Osteocyte (in vitro differentiated cells): ENCODE measurements at regions not wholly inside any gene's neighbourhood (a gene's known extent, or its start where the extent isn't known, plus 50 kb on each side); places are given as distances from the start of the nearest gene placed in this dataset.
"Not testable (repeated sequence)": the region's sequence is repeated elsewhere in the genome, so short reads cannot be mapped to it uniquely, and the experiment has no call there.

Experiments
- DNase-seq: peaks from one replicate; pipeline ENCODE4 v3.0.0; 2021; ENCODE audit warnings: mixed read lengths; ENCODE audit not compliant: unreplicated experiment; ENCODE audit errors: extremely low spot score
- H3K27ac Mint-ChIP-seq: one replicate; pipeline ENCODE4 v1.8.0; 2021; ENCODE audit warnings: mild to moderate bottlenecking, mixed read lengths; ENCODE audit not compliant: unreplicated experiment
- H3K27me3 Mint-ChIP-seq: one replicate; pipeline ENCODE4 v1.8.0; 2021; ENCODE audit warnings: mixed read lengths; ENCODE audit not compliant: unreplicated experiment
- H3K36me3 Mint-ChIP-seq: one replicate; pipeline ENCODE4 v1.8.0; 2021; ENCODE audit warnings: mixed read lengths; ENCODE audit not compliant: unreplicated experiment
- H3K4me1 Mint-ChIP-seq: one replicate; pipeline ENCODE4 v1.8.0; 2021; ENCODE audit warnings: mixed read lengths; ENCODE audit not compliant: unreplicated experiment
- H3K4me3 Mint-ChIP-seq: one replicate; pipeline ENCODE4 v1.8.0; 2021; ENCODE audit warnings: mild to moderate bottlenecking, moderate library complexity, mixed read lengths; ENCODE audit not compliant: unreplicated experiment
- H3K9me3 Mint-ChIP-seq: one replicate; pipeline ENCODE4 v1.8.0; 2021; ENCODE audit warnings: mixed read lengths; ENCODE audit not compliant: unreplicated experiment
- TF ChIP-seq, protein P1 (sequence below): fragments of 200-600 bp; sonication (generic); IDR thresholded peaks from 2 replicates; pipeline ENCODE4 v1.5.0; 2021; ENCODE audit warnings: antibody characterized with exemption, mild to moderate bottlenecking, moderate library complexity

DNA sequence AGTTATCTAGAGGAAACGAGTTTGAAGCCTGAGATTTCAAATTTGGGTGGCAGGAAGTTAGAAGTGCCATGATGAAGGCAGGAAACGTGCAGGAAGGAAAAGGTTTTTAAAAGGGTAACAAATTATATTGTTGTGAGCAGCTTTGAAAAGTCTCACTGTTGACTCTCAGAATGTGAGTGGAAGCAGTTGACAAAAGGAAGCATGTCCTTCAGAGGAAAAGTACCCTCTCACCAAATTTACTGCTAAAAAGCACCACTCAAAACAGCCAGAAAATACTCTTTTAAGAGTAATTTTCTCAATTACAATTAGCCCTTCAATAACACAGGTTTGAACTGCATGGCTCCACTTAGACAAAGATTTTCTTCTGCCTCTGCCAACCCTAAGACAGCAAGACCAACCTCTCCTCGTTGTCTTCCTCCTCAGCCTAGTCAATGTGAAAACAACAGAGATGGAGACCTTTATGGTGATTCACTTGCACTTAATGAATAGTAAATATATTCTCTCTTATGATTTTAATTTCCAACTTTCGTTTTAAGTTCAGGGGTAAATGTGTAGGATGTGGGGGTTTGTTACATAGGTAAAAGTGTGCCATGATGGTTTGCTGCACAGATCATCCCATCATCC lies 117.1 kb upstream of the LIPC start:
- Mint-ChIP-seq H3K4me3 (no peak overlapping the region), H3K36me3 (no peaks in the 10 kb centered on the region), H3K27ac (no peak overlapping the region), H3K4me1 (peaks cover 3% of the 10 kb centered on the region), H3K27me3 (peaks cover 6% of the 10 kb centered on the region), H3K9me3 (no peaks in the 10 kb centered on the region)
- TF ChIP-seq, protein P1, sequence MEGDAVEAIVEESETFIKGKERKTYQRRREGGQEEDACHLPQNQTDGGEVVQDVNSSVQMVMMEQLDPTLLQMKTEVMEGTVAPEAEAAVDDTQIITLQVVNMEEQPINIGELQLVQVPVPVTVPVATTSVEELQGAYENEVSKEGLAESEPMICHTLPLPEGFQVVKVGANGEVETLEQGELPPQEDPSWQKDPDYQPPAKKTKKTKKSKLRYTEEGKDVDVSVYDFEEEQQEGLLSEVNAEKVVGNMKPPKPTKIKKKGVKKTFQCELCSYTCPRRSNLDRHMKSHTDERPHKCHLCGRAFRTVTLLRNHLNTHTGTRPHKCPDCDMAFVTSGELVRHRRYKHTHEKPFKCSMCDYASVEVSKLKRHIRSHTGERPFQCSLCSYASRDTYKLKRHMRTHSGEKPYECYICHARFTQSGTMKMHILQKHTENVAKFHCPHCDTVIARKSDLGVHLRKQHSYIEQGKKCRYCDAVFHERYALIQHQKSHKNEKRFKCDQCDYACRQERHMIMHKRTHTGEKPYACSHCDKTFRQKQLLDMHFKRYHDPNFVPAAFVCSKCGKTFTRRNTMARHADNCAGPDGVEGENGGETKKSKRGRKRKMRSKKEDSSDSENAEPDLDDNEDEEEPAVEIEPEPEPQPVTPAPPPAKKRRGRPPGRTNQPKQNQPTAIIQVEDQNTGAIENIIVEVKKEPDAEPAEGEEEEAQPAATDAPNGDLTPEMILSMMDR = no peak
- no peak for DNase-seq

DNA sequence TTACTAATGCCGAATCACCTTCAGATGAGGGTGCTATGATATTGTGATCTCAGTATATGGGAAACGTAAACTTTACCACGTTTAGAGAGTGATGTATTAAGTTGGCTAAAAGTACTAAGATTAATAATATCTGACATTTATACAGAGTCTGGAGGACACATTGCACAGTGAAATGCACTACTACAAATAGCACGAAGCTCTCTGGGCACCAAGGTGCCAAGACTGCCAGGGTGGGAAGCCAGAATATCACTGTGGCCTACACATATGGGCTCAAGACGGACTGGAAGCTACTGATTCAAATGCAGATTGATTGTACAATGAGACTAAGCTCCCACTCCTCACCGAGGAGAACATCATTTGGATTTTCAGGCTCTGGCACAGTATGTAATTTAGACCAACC lies 113.3 kb upstream of the LIPC start:
- no peak overlapping the region for H3K4me3 Mint-ChIP-seq
- H3K36me3 Mint-ChIP-seq = no peaks in the 10 kb centered on the region
- H3K27me3 Mint-ChIP-seq = no peaks in the 10 kb centered on the region
- no peak for DNase-seq
- TF ChIP-seq, protein P1 = no peak
- H3K4me1 Mint-ChIP-seq = peaks cover 3% of the 10 kb centered on the region
- H3K27ac Mint-ChIP-seq = no peak overlapping the region
- H3K9me3 Mint-ChIP-seq = peaks cover 6% of the 10 kb centered on the region

DNA sequence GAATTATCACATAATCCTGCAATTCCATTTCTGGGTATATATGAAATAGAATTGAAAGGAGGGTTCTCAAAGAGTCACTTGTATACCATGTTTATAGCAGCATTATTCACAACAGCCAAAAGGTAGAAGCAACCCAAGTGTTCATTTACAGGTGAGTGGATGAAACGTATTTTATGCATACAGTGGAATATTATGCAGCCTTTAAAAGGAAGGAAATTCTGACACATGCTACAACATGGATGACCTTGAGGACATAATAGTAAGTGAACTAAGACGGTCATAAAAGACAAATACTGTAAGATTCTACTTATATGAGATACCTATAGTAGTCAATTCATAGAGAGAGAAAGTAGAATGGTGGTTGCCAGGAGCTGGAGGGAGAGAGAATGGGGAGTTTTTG lies 110.8 kb upstream of the LIPC start:
- Mint-ChIP-seq H3K36me3 (no peaks in the 10 kb centered on the region), H3K4me3 (no peak overlapping the region), H3K27me3 (peaks cover 18% of the 10 kb centered on the region)

DNA sequence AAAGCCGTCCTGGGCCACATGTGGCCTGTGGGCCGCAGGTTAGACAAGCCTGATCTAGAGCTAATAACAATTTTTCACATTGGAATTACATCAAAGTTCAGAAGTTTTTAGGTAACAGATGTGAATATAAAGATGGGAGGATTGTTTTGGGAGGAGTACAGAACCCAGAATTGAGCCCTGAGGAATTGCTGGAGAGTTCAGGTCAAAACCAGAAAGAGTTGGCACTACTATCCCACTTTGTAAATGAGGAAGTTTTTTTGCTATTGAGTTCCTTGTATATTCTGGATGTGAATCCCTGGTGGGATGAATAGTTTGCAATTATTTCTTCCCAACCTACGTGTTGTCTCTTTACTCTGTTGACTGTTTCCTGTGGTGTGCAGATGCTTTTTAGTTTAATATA lies 109.5 kb upstream of the LIPC start:
- peaks cover 9% of the 10 kb centered on the region for H3K9me3 Mint-ChIP-seq
- no peak overlapping the region for H3K27ac Mint-ChIP-seq
- H3K27me3 Mint-ChIP-seq = peaks cover 18% of the 10 kb centered on the region
- H3K36me3 Mint-ChIP-seq = no peaks in the 10 kb centered on the region
- H3K4me1 Mint-ChIP-seq = peaks cover 3% of the 10 kb centered on the region
- TF ChIP-seq, protein P1 = no peak
- H3K4me3 Mint-ChIP-seq = no peak overlapping the region
- no peak for DNase-seq

More for the DNA sequence above, 110.8 kb upstream of the LIPC start:
- Mint-ChIP-seq H3K27ac (no peak overlapping the region), H3K9me3 (peaks cover 6% of the 10 kb centered on the region), H3K4me1 (peaks cover 3% of the 10 kb centered on the region)
- no peak for DNase-seq
- TF ChIP-seq, protein P1 = no peak

DNA sequence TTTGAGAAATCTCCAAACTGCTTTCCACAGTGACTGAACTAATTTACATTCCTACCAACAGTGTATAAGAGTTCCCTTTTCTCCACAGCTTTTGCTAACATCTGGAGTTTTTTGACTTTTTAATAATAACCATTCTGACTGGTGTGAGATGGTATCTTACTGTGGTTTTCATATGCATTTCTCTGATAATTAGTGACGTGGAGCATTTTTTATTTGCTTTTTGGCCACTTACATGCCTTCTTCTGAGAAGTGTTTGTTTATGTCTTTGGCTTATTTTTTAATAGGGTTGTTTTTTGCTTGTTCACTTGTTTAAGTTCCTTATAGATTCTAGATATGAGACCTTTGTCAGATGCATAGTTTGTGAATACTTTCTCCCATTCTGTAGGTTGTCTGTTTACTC lies 108.5 kb upstream of the LIPC start:
- H3K27ac Mint-ChIP-seq, H3K4me3 Mint-ChIP-seq, H3K9me3 Mint-ChIP-seq, H3K36me3 Mint-ChIP-seq, H3K4me1 Mint-ChIP-seq, DNase-seq: not testable (repeated sequence)
- peaks cover 18% of the 10 kb centered on the region for H3K27me3 Mint-ChIP-seq

DNA sequence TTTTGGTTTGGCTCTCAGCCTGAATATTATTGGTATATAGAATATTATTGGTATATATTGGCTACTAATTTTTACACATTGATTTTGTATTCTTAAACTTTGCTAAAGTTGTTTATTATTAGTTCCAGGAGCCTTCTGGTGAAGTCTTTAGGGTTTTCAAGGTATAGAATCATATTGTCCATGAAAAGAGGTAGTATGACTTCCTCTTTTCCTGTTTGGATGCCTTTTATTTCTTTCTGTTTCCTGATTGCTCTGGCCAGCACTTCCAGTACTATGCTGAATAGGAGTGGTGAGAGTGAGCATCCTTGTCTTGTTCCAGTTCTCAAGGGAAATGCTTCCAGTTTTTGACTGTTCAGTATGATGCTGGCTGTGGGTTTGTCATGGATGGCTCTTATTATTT lies 107.3 kb upstream of the LIPC start:
- TF ChIP-seq, protein P1 = no peak
- Mint-ChIP-seq H3K27me3 (peaks cover 18% of the 10 kb centered on the region), H3K36me3 (no peaks in the 10 kb centered on the region), H3K4me3 (no peak overlapping the region), H3K27ac (no peak overlapping the region), H3K9me3 (peaks cover 9% of the 10 kb centered on the region), H3K4me1 (peaks cover 2% of the 10 kb centered on the region)
- no peak for DNase-seq
